Astrocyte of the cerebellum (primary cell): ENCODE measurements at regions not wholly inside any gene's neighbourhood (a gene's known extent, or its start where the extent isn't known, plus 50 kb on each side); places are given as distances from the start of the nearest gene placed in this dataset.

Source experiments
- DNase-seq: peaks from one replicate; pipeline ENCODE4 v3.0.0-alpha.2; 2011; ENCODE audit warnings: low read depth
- H3K4me3 ChIP-seq: 2 replicates; pipeline ENCODE4 v1.5.1; 2011; ENCODE audit warnings: mild to moderate bottlenecking, low read depth, low read length, moderate library complexity
- CTCF ChIP-seq: IDR thresholded peaks from 2 replicates; pipeline ENCODE4 v1.5.1; 2012; ENCODE audit warnings: low read length, low read depth, moderate library complexity, mild to moderate bottlenecking; ENCODE audit errors: missing control alignments
- in situ Hi-C: cut with HindIII; loops from 2 replicates; pipeline ENCODE4 v1.10.0; 2017; ENCODE audit warnings: low sequenced_read_pairs

GRCh38 chr1:95311762-95312161 is 77.8 kb downstream of the RWDD3 start:
- TF ChIP-seq CTCF: no peak
- in situ Hi-C loops: no loop called here
- DNase-seq: no peak
- no peak overlapping the region for H3K4me3 ChIP-seq

- no peak for DNase-seq
- in situ Hi-C loops: no loop called here
- H3K4me3 ChIP-seq: no peak overlapping the region
- no peak for TF ChIP-seq CTCF
These were observed 78.2 kb downstream of the RWDD3 start for GRCh38 chr1:95312181-95312580.

- H3K4me3 ChIP-seq: no peak overlapping the region
- no peak for DNase-seq
- in situ Hi-C loops: no loop called here
- TF ChIP-seq CTCF: no peak
These were observed 79.5 kb downstream of the RWDD3 start for GRCh38 chr1:95313527-95313926.

GRCh38 chr1:95321531-95321930 is 87.5 kb downstream of the RWDD3 start:
- in situ Hi-C loops: no loop called here
- no peak for TF ChIP-seq CTCF
- no peak overlapping the region for H3K4me3 ChIP-seq
- no peak for DNase-seq

- TF ChIP-seq CTCF: no peak
- no peak overlapping the region for H3K4me3 ChIP-seq
- DNase-seq: no peak
- in situ Hi-C loops: no loop called here
These were observed 89.1 kb downstream of the RWDD3 start for GRCh38 chr1:95323123-95323522.

- DNase-seq: no peak
- in situ Hi-C loops: no loop called here
- no peak for TF ChIP-seq CTCF
- H3K4me3 ChIP-seq: no peak overlapping the region
These were observed 91.3 kb downstream of the RWDD3 start for GRCh38 chr1:95325349-95325748.

- no peak for DNase-seq
- H3K4me3 ChIP-seq: no peak overlapping the region
- no peak for TF ChIP-seq CTCF
- in situ Hi-C loops: no loop called here
These were observed 92.0 kb downstream of the RWDD3 start for GRCh38 chr1:95326023-95326422.
